HG02759 (cell line): ENCODE measurements at regions not wholly inside any gene's neighbourhood (a gene's known extent, or its start where the extent isn't known, plus 50 kb on each side); places are given as distances from the start of the nearest gene placed in this dataset.
A peak's percentile ranks its signal among the peaks of the same experiment; 100 is the strongest.

Experiments used
- ATAC-seq: cut with Tn5 transposase; IDR thresholded peaks from one replicate; pipeline ENCODE4 v1.9.1; 2021; ENCODE audit warnings: mild to moderate bottlenecking, moderate library complexity; ENCODE audit not compliant: unreplicated experiment

DNA sequence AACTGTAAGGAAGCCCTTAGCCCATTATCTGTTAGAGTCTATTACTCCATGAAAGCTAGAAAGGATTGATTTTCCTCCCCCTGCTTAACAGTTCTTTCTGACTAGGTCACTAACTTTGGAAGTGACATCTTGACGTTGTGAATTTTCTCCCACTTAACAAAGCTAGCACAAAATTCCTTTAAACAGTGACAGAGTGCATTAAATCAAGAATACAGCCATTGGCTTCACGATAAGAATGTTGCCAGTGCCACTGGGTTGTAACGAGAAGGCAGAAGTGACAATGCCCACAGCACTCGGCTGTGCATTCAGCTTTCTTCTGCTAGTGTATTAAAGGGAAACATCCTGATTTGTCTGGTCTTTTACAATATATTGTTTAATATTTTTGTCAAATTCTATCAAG is 182.7 kb upstream of the DTNBP1 start:
- no peak for ATAC-seq

DNA sequence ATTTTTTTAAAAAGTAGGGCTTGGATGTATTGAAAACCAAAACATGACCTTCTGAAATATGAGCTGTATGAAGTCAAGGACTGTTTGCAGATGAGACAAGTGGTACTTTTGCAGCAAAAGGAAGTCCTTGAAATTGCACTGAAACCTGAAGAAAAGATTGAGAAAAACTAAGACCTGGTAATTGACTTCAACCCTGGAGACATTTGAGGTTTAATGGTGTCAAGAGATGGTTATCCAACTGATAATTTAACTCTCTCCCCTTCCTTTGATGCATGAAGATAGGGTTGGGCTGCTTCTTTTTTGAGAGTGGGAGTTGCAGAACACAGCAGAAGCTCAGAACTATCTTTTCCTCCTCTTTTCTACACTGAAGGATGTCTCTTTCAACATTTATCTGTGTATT is 180.9 kb upstream of the DTNBP1 start:
- no peak for ATAC-seq

DNA sequence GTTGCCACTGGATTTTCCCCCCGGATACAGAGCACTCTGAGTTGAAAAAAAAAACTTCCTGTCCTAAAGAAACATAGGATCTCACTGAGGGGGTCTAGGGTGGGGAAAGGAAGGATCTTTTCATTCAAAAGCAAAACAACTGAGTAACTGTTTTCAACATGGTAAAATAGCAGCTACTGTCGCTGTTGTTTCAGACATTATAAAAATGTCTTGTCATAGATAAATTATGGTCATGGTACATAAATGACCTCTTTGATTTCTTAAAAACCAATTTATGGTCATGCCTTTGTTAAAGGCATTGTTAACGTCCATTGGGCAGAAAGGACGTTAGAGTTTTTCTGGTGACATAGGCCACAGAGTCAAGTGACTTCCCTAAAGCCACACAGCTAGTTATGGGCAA is 180.4 kb upstream of the DTNBP1 start:
- ATAC-seq = no peak

GRCh38 chr6:15842727-15843117 is 179.9 kb upstream of the DTNBP1 start:
- ATAC-seq = no peak

GRCh38 chr6:15841937-15842726 is 179.3 kb upstream of the DTNBP1 start:
- ATAC-seq = no peak

GRCh38 chr6:15839969-15840541 is 177.2 kb upstream of the DTNBP1 start:
- no peak for ATAC-seq

GRCh38 chr6:15837205-15837604 is 174.4 kb upstream of the DTNBP1 start:
- no peak for ATAC-seq

DNA sequence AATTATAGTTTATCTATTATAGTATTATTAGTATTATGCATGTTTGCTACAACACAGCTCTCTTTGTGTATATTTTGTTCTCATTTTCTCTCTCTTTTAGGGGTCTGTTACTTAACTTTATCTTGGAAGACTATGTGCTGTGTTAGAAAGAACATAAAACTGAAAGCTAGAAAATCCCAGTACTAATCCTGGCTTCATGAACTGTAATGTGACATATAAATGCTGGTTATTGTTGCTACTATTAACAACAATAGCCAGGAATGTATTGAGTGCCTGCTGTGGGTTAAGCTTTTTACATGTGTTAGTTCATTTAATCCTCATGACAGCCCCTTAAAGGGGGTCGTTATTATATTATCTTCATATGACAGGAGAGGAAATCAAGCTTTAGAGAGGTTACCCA is 170.0 kb upstream of the DTNBP1 start:
- no peak for ATAC-seq

GRCh38 chr6:15829156-15829555 is 166.3 kb upstream of the DTNBP1 start:
- no peak for ATAC-seq

DNA sequence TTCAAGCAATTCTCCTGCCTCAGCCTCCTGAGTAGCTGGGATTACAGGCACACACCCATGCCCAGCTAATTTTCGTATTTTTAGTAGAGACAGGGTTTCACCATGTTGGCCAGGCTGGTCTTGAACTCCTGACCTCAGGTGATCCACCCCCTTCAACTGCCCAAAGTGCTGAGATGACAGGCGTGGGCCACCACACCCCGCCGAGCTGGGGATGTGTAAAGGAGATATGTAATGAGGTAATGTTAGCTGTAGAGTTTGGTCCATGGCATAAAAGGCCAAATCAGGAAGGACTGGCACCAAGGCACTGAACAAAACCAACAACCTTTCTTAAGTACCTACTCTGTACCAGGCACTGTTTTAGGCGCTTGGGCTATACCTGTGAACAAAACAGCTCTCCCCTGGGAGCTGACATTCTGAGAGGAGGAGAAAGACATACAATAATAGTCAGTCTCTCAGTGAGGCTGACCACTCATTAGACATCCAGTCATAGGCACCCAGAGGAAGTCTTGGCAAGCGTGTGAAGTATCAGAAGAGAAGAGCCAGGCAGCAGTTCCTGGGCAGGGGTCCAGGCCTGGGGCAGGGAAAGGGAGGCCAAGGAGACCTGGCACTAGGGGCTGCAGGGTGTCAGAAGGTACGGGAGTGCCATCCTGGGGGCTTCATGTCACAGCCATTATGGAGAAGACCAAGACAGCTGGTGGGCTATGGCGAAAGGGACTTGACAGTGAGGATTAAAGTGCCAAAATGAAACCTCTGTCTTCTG is 164.8 kb upstream of the DTNBP1 start:
- ATAC-seq = no peak

DNA sequence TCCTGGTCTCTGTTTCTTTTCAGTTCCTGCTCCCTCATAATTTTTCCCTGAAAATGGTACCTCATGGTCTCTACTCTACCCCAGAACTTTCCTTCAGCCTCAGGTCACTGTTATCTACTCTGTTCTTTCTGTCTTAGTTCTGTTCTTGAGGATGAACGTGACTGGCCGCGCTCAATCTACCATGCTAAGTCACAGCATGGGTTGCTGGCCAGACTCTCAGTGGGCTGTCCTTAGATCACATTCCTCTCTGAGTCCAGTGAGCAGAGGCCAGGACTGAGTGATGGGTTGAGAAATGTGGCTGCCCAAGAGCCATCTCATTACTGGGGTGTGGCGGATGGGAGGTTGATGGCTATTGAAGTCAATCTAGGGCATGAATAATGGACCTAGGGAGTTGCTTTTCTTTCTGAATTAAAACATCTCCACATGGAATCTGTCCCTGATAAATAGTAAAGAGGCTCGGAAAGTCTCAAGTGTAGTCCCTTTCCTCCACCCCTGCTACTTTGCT is 164.0 kb upstream of the DTNBP1 start:
- no peak for ATAC-seq

DNA sequence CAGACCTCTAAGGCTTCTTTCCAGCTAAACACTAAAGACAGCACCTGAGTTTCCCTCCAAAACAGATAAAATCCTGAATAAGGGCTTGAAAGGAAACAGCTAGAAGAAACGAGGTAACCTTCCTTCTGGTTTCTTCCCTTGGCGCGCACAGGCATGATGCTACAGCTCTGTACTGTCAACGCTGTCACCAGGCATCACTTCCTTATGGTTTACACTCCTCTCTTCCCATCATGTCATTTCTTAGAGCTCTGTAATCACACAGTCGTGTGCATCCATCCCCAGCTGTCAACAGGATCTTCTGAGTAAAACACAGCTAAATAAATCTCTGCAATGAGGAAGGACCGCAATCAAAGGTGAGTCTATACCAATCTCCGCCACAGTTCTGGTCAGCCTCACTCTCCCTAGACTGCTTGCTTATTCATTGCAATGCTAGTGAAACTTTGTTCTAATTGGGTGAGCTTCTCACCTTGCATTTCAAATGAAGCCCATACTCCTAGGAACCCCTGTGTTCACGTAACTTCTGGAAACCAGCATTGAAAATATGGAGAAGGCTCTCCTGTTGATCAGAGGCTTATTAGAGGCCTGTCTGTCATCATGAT is 162.6 kb upstream of the DTNBP1 start:
- no peak for ATAC-seq

DNA sequence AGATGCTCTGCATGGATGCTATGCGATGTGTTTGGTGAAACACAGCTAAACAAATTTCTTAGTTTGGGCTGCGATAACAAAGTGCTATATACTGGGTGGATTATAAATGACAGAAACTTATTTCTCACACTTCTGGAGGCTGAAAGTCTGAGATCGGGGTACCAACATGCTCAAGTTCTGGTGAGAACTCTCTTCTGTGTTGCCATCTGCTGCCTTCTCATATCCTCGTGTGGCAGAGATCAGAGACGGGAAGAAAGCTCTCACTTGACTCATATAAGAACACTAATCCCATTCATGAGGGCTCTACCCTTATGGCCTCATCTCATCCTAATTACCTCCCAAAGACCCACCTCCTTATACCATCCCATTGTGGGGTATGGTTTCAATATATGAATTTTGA is 162.0 kb upstream of the DTNBP1 start:
- no peak for ATAC-seq

DNA sequence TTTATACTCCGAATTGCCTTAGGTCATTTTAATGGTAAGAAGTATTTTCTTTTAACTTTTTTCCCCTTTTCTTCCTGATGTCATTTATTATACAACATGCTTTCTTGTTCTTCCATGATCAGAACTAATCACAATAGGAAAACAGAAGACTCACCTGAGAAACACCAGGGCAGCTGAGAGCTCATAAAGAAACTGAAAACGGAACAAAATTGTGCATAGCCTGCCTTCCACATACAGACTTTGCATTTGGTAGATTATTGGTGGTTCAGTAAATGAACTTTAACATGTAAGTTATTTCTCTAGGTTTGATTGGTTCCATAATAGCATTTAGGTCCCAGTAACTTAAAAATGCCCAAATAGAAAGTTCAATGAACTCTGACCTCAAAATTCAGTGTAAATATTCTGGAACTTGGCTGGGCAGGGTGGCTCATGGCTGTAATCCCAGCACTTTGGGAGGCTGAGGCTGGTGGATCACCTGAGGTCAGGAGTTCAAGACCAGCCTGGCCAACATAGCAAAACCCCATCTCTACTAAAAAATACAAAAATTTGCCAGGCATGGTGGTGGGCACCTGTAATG is 161.1 kb upstream of the DTNBP1 start:
- ATAC-seq = peak; percentile 76

- no peak for ATAC-seq
Measured at GRCh38 chr6:15822835-15823234, 160.0 kb upstream of the DTNBP1 start.

- ATAC-seq = no peak
Measured at GRCh38 chr6:15819841-15820240, 157.0 kb upstream of the DTNBP1 start.

- no peak for ATAC-seq
Measured at GRCh38 chr6:15819226-15819625, 156.4 kb upstream of the DTNBP1 start.

DNA sequence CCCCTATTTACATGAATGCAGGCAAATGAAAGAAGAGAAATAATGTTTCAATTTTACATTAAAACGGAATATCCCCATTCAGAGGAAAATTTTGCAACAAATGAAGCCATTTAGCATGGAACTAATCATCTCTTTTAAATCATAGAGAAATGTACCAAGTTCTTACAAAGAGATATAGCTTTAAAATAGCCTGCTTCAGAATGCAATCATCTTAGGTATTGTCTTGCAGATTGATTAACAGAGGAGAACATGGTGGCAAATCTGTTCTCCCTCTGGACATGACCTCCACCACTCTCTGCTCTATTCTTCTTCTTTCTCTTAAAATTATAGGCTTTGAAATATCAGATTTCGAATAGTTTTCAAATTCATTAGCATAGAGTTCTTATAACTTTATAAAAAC is 155.7 kb upstream of the DTNBP1 start:
- ATAC-seq = no peak

DNA sequence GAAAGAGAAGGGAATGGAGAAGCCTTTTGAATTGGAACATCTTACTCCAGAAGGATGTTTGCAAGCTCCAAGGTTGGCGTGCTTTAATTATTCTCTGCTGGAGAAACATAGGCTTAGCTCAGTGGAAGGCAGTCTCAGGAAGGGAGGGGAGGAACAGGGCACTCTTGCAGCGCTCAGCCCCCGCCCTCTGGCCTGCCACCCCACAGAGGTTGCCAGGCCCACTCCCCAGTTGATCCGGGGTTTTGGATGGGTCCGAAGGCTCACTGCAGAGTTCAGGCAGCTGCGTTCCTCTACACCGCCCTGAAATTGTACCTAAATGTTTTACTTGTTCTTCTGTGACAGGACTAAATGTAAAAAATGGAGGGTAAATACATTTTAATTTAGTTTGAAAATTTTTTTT is 155.2 kb upstream of the DTNBP1 start:
- ATAC-seq = no peak

- no peak for ATAC-seq
Measured at GRCh38 chr6:15817100-15817499, 154.3 kb upstream of the DTNBP1 start.

GRCh38 chr6:15816661-15817060 is 153.8 kb upstream of the DTNBP1 start:
- ATAC-seq = no peak
